BLaER1 treated with 17β-estradiol and CSF1 and Interleukin-3, amounts not matched to agents 10 nM and 100 nM (cell line): ENCODE measurements at regions not wholly inside any gene's neighbourhood (a gene's known extent, or its start where the extent isn't known, plus 50 kb on each side); places are given as distances from the start of the nearest gene placed in this dataset.
A peak's percentile ranks its signal among the peaks of the same experiment; 100 is the strongest.

Experiments
- H3K27ac ChIP-seq, 11 experiments: shearing (Covaris generic); formaldehyde crosslinking; 2 replicates each; pipeline ENCODE4 v1.8.1; 2022
- H3K27me3 ChIP-seq, 11 experiments: shearing (Covaris generic); formaldehyde crosslinking; 2 replicates each; pipeline ENCODE4 v1.8.1; 2022
- H3K36me3 ChIP-seq, 11 experiments: shearing (Covaris generic); formaldehyde crosslinking; 2 replicates each; pipeline ENCODE4 v1.8.1; 2022
- H3K4me1 ChIP-seq, 10 experiments: shearing (Covaris generic); formaldehyde crosslinking; 2 replicates each; pipeline ENCODE4 v1.8.1; 2022
- H3K4me2 ChIP-seq, 11 experiments: shearing (Covaris generic); formaldehyde crosslinking; 2 replicates each; pipeline ENCODE4 v1.8.1; 2022
- H3K4me3 ChIP-seq, 10 experiments: shearing (Covaris generic); formaldehyde crosslinking; 2 replicates each; pipeline ENCODE4 v1.8.1; 2022
- H3K9ac ChIP-seq, 11 experiments: shearing (Covaris generic); formaldehyde crosslinking; 2 replicates each; pipeline ENCODE4 v1.8.1; 2022
- H3K9me3 ChIP-seq, 11 experiments: shearing (Covaris generic); formaldehyde crosslinking; replicated peaks in 1 of 11; 2 replicates each; pipeline ENCODE4 v1.8.1; 2022
- H4K20me1 ChIP-seq, 11 experiments: shearing (Covaris generic); formaldehyde crosslinking; 2 replicates each; pipeline ENCODE4 v1.8.1; 2022
- Cebpa-rat ChIP-seq, 11 experiments: shearing (Covaris generic); IDR thresholded peaks; 2 replicates each; pipeline ENCODE4 v1.8.1; 2022

DNA sequence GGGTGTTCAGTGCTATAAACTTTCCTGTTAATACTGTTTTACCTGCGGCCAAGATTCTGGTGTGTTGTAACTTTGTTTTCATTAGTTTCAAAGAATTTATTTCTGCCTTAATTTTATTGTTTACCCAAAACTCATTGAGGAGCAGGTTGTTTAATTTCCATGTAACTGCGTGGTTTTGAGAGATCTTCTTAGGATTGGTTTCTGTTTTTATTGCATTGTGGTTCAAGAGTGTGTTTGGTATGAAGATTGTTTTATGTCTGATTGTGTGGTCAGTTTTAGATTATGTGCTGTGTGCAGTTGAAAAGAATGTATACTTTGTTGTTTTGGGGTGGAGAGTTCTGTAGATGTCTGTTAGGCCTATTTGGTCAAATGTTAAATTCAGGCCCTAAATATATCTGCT, 133.5 kb upstream of the GALNT15 start:
- H3K27ac ChIP-seq, result no peak overlapping the region
- H3K9ac ChIP-seq, result no peak overlapping the region
- H3K4me2 ChIP-seq, result no peak overlapping the region
- no peaks in the 10 kb centered on the region for H3K4me1 ChIP-seq
- H3K36me3 ChIP-seq, result no peaks in the 10 kb centered on the region
- H4K20me1 ChIP-seq, result no peaks in the 10 kb centered on the region
- H3K27me3 ChIP-seq, result no peaks in the 10 kb centered on the region
- TF ChIP-seq Cebpa-rat (IDR thresholded peaks at IDR 0.05), result no peak
- H3K9me3 ChIP-seq, result peaks cover 0 to 8% (median 4%) of the 10 kb centered on the region in 11 experiments; a peak in 7 of 22 replicates
- no peak overlapping the region for H3K4me3 ChIP-seq

- no peak for TF ChIP-seq Cebpa-rat (IDR thresholded peaks at IDR 0.05)
- Histone ChIP-seq H3K4me3 (no peak overlapping the region), H3K4me2 (peak overlapping the region in 5 of 11 experiments; percentile 34 to 75 (median 43); a peak in 8 of 22 replicates), H3K9ac (no peak overlapping the region), H3K9me3 (no peaks in the 10 kb centered on the region), H4K20me1 (no peaks in the 10 kb centered on the region), H3K27ac (peak overlapping the region in 3 of 11 experiments; percentile 87 to 90 (median 89); a peak in 3 of 22 replicates), H3K27me3 (no peaks in the 10 kb centered on the region), H3K36me3 (no peaks in the 10 kb centered on the region), H3K4me1 (peaks cover 10 to 49% (median 36%) of the 10 kb centered on the region in 10 experiments)
These were observed 125.8 kb upstream of the GALNT15 start for GRCh38 chr3:16048435-16049318.

DNA sequence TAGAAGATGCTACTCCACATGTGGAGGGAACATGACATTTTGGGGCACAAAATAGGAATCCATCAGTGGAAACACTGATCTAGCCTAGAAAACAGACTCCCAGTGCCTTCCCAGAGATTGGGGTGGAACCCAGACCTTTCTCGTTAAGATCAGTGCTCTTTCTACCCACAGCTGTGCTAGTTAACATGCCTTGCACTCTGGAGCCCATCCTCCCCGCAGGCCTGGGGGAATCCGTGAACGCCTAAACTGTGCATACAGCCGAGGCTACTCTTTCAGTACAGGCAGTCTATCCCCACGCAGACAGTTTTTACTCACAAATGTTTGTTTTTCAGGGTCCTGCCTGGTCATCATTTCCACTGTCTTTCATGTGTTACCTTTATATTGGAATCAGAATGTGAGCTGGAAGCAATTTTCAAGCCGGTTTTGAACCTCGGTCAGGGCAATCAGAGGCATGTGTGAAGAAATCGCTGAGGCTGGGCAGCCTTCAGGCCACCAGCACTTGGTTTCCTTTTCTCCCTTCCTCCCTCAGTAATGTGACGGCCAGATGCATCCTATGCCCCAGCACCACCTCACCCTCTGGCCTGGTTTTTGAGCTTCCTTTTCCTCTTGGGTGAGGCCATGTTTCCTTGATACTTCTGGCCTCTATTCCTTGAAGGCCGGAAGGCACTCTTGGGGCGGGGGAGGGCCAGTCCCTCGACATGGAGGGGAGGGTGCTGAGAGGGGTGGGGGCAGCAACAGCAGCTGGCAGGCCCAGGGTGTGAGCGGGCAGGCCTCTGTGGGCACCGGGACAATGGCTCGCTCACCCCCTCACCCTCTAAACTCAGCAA, 123.6 kb upstream of the GALNT15 start:
- peak overlapping the region; percentile 27 to 80 (median 64); a peak in 20 of 22 replicates for H3K9ac ChIP-seq
- H3K9me3 ChIP-seq, result no peaks in the 10 kb centered on the region
- peak overlapping the region in 4 of 10 experiments; percentile 18 to 48 (median 28); a peak in 7 of 20 replicates for H3K4me3 ChIP-seq
- H3K27ac ChIP-seq, result peak overlapping the region; percentile 32 to 93 (median 84); a peak in 21 of 22 replicates
- peaks cover 10 to 63% (median 49%) of the 10 kb centered on the region in 10 experiments for H3K4me1 ChIP-seq
- H4K20me1 ChIP-seq, result no peaks in the 10 kb centered on the region
- H3K27me3 ChIP-seq, result no peaks in the 10 kb centered on the region
- H3K36me3 ChIP-seq, result no peaks in the 10 kb centered on the region
- TF ChIP-seq Cebpa-rat (IDR thresholded peaks at IDR 0.05), result peak in 5 of 11 experiments; percentile 35 to 88 (median 66); a peak in 9 of 22 replicates
- H3K4me2 ChIP-seq, result peak overlapping the region; percentile 47 to 85 (median 80)

DNA sequence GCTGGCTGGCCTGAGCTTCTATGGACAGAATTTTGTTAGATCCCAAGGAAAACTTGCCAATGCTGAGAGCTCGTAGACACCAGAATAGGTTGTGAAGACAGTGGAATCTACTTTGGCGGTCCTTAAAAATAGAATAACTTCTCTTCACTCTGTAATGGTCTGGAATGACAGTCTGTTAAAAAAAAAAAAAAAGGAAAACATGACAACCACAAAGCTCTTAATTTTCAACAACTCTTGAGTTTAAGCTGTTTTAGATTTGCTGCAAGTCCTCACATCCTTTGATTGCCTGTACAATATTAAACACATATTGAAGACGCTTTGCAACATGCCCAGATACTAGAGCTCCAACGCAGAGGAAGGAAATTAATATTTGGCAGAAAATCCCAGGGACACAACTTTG, 122.8 kb upstream of the GALNT15 start:
- no peaks in the 10 kb centered on the region for H3K27me3 ChIP-seq
- peaks cover 10 to 63% (median 49%) of the 10 kb centered on the region in 10 experiments for H3K4me1 ChIP-seq
- TF ChIP-seq Cebpa-rat (IDR thresholded peaks at IDR 0.05), result no peak
- peak overlapping the region in 10 of 11 experiments; percentile 55 to 93 (median 84); a peak in 18 of 22 replicates for H3K27ac ChIP-seq
- H3K4me3 ChIP-seq, result no peak overlapping the region
- H3K9ac ChIP-seq, result peak overlapping the region in 7 of 11 experiments; percentile 61 to 80 (median 77); a peak in 12 of 22 replicates
- H4K20me1 ChIP-seq, result no peaks in the 10 kb centered on the region
- peak overlapping the region in 10 of 11 experiments; percentile 47 to 85 (median 80); a peak in 18 of 22 replicates for H3K4me2 ChIP-seq
- H3K36me3 ChIP-seq, result no peaks in the 10 kb centered on the region
- no peaks in the 10 kb centered on the region for H3K9me3 ChIP-seq

- peaks cover 10 to 63% (median 49%) of the 10 kb centered on the region in 10 experiments for H3K4me1 ChIP-seq
These were observed 121.5 kb upstream of the GALNT15 start for GRCh38 chr3:16052964-16053363.

DNA sequence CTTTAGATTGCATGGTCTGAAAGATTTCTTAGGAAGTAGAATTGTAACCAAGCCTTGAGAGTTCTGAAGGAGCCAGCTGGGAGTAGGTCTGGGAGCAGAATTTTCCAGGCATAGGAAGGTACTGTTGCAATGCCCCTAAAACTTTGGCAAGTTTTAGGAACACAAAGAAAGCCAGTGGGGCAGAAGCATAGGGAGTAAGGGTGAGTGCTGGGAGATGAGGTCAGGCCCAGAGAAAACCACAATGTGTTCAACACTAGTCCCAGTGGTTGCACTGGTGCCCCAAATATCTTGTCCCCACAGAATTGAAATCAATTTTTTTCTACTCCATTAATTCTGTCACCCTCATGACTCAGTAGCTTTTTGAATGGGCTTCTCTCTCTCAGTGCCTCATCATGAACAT, 120.7 kb upstream of the GALNT15 start:
- Histone ChIP-seq H3K9ac (no peak overlapping the region), H3K27ac (peak overlapping the region in 3 of 11 experiments; percentile 7 to 89 (median 7); a peak in 2 of 22 replicates), H3K4me3 (no peak overlapping the region), H3K4me2 (peak overlapping the region in 8 of 11 experiments; percentile 46 to 85 (median 61); a peak in 16 of 22 replicates), H3K27me3 (no peaks in the 10 kb centered on the region), H4K20me1 (no peaks in the 10 kb centered on the region), H3K9me3 (no peaks in the 10 kb centered on the region), H3K36me3 (no peaks in the 10 kb centered on the region), H3K4me1 (peaks cover 10 to 63% (median 49%) of the 10 kb centered on the region in 10 experiments)
- no peak for TF ChIP-seq Cebpa-rat (IDR thresholded peaks at IDR 0.05)

More at GRCh38 chr3:16052964-16053363, 121.5 kb upstream of the GALNT15 start:
- no peaks in the 10 kb centered on the region for H3K36me3 ChIP-seq
- H3K4me3 ChIP-seq, result no peak overlapping the region
- peak overlapping the region in 2 of 11 experiments; percentile 7 to 89; a peak in 2 of 22 replicates for H3K27ac ChIP-seq
- no peak overlapping the region for H3K9ac ChIP-seq
- H3K9me3 ChIP-seq, result no peaks in the 10 kb centered on the region
- H3K4me2 ChIP-seq, result peak overlapping the region in 7 of 11 experiments; percentile 46 to 85 (median 63); a peak in 11 of 22 replicates
- H4K20me1 ChIP-seq, result no peaks in the 10 kb centered on the region
- no peaks in the 10 kb centered on the region for H3K27me3 ChIP-seq
- no peak for TF ChIP-seq Cebpa-rat (IDR thresholded peaks at IDR 0.05)

- peaks cover 18 to 44% (median 40%) of the 10 kb centered on the region in 10 experiments for H3K4me1 ChIP-seq
- no peak overlapping the region for H3K4me3 ChIP-seq
- no peaks in the 10 kb centered on the region for H3K36me3 ChIP-seq
- H3K9ac ChIP-seq, result no peak overlapping the region
- no peak overlapping the region for H3K27ac ChIP-seq
- H3K9me3 ChIP-seq, result no peaks in the 10 kb centered on the region
- no peaks in the 10 kb centered on the region for H4K20me1 ChIP-seq
- TF ChIP-seq Cebpa-rat (IDR thresholded peaks at IDR 0.05), result no peak
- H3K27me3 ChIP-seq, result no peaks in the 10 kb centered on the region
- H3K4me2 ChIP-seq, result 0 out of 22 replicates have a peak overlapping the region, but pooled peaks of 1 of the 11 experiments have one; percentile 80
These were observed 118.8 kb upstream of the GALNT15 start for GRCh38 chr3:16055606-16056211.

DNA sequence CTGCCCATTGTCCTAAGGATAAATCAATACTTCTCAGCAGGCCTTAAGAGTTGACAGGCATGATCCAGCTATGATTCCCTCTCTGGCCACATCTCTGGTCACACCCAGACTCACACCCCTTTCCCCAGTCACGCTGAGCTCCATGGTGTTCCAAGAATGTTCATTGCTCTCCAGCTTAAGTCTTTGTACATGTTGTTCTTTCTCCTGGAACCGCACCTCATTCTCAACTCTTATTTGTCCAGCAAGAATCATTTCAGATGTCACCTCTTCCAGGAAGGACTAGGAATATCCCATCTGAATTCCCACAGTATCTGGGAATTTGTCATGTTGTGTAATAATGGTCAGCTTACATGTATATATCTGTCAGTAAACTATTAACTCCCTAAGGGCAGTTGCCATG, 118.3 kb upstream of the GALNT15 start:
- no peak overlapping the region for H3K9ac ChIP-seq
- no peaks in the 10 kb centered on the region for H3K36me3 ChIP-seq
- H3K27me3 ChIP-seq, result no peaks in the 10 kb centered on the region
- no peak overlapping the region for H3K27ac ChIP-seq
- no peak for TF ChIP-seq Cebpa-rat (IDR thresholded peaks at IDR 0.05)
- no peaks in the 10 kb centered on the region for H4K20me1 ChIP-seq
- H3K4me2 ChIP-seq, result no peak overlapping the region
- peaks cover 18 to 39% (median 36%) of the 10 kb centered on the region in 10 experiments for H3K4me1 ChIP-seq
- H3K4me3 ChIP-seq, result no peak overlapping the region
- H3K9me3 ChIP-seq, result no peaks in the 10 kb centered on the region
